Glutamatergic neuron (in vitro differentiated cells): ENCODE measurements at regions not wholly inside any gene's neighbourhood (a gene's known extent, or its start where the extent isn't known, plus 50 kb on each side); places are given as distances from the start of the nearest gene placed in this dataset.

Source experiments
- DNase-seq: peaks from one replicate; pipeline ENCODE4 v3.0.0; 2022
- H3K27ac Mint-ChIP-seq: one replicate; pipeline ENCODE4 v1.8.0; 2020; ENCODE audit warnings: mild to moderate bottlenecking, mixed read lengths, inconsistent platforms; ENCODE audit not compliant: unreplicated experiment
- H3K27me3 Mint-ChIP-seq: one replicate; pipeline ENCODE4 v1.8.0; 2020; ENCODE audit warnings: mild to moderate bottlenecking, moderate library complexity, mixed read lengths, inconsistent platforms; ENCODE audit not compliant: unreplicated experiment
- H3K36me3 Mint-ChIP-seq: one replicate; pipeline ENCODE4 v1.8.0; 2020; ENCODE audit warnings: mild to moderate bottlenecking, mixed read lengths, inconsistent platforms; ENCODE audit not compliant: unreplicated experiment
- H3K4me1 Mint-ChIP-seq: one replicate; pipeline ENCODE4 v1.8.0; 2020; ENCODE audit warnings: mild to moderate bottlenecking, low read depth, mixed read lengths, inconsistent platforms; ENCODE audit not compliant: unreplicated experiment
- H3K4me3 Mint-ChIP-seq: one replicate; pipeline ENCODE4 v1.8.0; 2020; ENCODE audit warnings: mild to moderate bottlenecking, mixed read lengths, inconsistent platforms; ENCODE audit not compliant: unreplicated experiment
- H3K9me3 Mint-ChIP-seq: one replicate; pipeline ENCODE4 v1.8.0; 2020; ENCODE audit warnings: mild to moderate bottlenecking, moderate library complexity, mixed read lengths, inconsistent platforms; ENCODE audit not compliant: unreplicated experiment
- CTCF ChIP-seq: fragments of 200-600 bp; sonication (generic); IDR thresholded peaks from one replicate; pipeline ENCODE4 v1.5.0; 2021; ENCODE audit not compliant: partially characterized antibody, unreplicated experiment

GRCh38 chr3:31442755-31443154 is 90.0 kb upstream of the STT3B start:
- H3K36me3 Mint-ChIP-seq = no peaks in the 10 kb centered on the region
- H3K9me3 Mint-ChIP-seq = no peaks in the 10 kb centered on the region
- DNase-seq = no peak
- no peak overlapping the region for H3K4me3 Mint-ChIP-seq
- no peaks in the 10 kb centered on the region for H3K4me1 Mint-ChIP-seq
- no peak for TF ChIP-seq CTCF
- no peak overlapping the region for H3K27ac Mint-ChIP-seq
- H3K27me3 Mint-ChIP-seq = peaks cover 2% of the 10 kb centered on the region

GRCh38 chr3:31444220-31445142 is 88.2 kb upstream of the STT3B start:
- peaks cover 6% of the 10 kb centered on the region for H3K36me3 Mint-ChIP-seq
- H3K27me3 Mint-ChIP-seq = peaks cover 2% of the 10 kb centered on the region
- no peak overlapping the region for H3K27ac Mint-ChIP-seq
- H3K9me3 Mint-ChIP-seq = peaks cover 6% of the 10 kb centered on the region
- no peak for TF ChIP-seq CTCF
- no peak overlapping the region for H3K4me3 Mint-ChIP-seq
- no peak for DNase-seq
- H3K4me1 Mint-ChIP-seq = no peaks in the 10 kb centered on the region

GRCh38 chr3:31445701-31446100 is 87.0 kb upstream of the STT3B start:
- Mint-ChIP-seq H3K4me1 (no peaks in the 10 kb centered on the region), H3K27me3 (peaks cover 2% of the 10 kb centered on the region), H3K36me3 (peaks cover 6% of the 10 kb centered on the region), H3K9me3 (peaks cover 6% of the 10 kb centered on the region), H3K4me3 (no peak overlapping the region), H3K27ac (no peak overlapping the region)
- no peak for TF ChIP-seq CTCF
- no peak for DNase-seq

- Mint-ChIP-seq H3K36me3 (peaks cover 14% of the 10 kb centered on the region), H3K9me3 (peaks cover 8% of the 10 kb centered on the region), H3K27ac (no peak overlapping the region), H3K27me3 (peaks cover 2% of the 10 kb centered on the region), H3K4me3 (no peak overlapping the region), H3K4me1 (no peaks in the 10 kb centered on the region)
- DNase-seq = no peak
- TF ChIP-seq CTCF = peak; percentile 31
These were observed 84.5 kb upstream of the STT3B start for GRCh38 chr3:31448035-31448881.
